ENCODE measurements at regions not wholly inside any gene's neighbourhood (a gene's known extent, or its start where the extent isn't known, plus 50 kb on each side); places are given as distances from the start of the nearest gene placed in this dataset.
A peak's percentile ranks its signal among the peaks of the same experiment; 100 is the strongest.

DNA sequence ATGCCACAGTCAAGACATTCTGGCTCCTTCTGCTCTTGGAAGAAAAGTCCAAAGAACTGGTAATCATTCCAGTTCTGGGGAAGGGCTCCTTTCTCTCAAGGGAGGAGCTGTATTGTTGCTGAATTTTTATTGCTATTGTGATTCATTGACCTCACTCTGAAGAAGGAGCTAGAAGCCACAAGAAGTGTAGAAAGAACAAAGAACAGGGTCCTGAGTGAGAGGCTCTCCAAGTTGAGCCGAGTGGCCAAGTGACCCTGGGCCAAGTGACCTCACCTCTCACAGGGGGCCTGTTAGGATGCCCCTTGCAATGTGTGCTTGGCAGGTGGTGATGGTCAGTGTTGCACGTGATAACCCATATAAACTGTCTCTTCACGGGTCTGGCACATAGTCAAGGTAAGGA is 173.3 kb downstream of the FGF18 start:
- Histone ChIP-seq H2BK5ac (ENCODE audit: low read depth, low read length, poor library complexity, severe bottlenecking) (no peak overlapping the region), H2BK120ac (ENCODE audit: low read depth, low read length) (no peak overlapping the region), H3K4ac (ENCODE audit: low read depth, low read length) (no peak overlapping the region), H2AK5ac (ENCODE audit: low read depth, low read length) (no peak overlapping the region), H3K4me1 (ENCODE audit: control insufficient read depth, insufficient read depth, low read length) (peaks cover 8% of the 10 kb centered on the region), H4K91ac (ENCODE audit: insufficient read depth, low read depth, low read length) (no peak overlapping the region), H3K79me1 (ENCODE audit: low read depth in 1 of 2, low read length in 2 of 2) (no peaks in the 10 kb centered on the region), H2BK20ac (ENCODE audit: low read depth, low read length) (no peak overlapping the region), H3K14ac (replicated peaks; ENCODE audit: low read depth, low read length) (no peak overlapping the region), H4K20me1 (ENCODE audit: insufficient read depth, low read length) (peaks cover 3% of the 10 kb centered on the region; the same call in 1 of the 2 replicates), H2BK15ac (ENCODE audit: low read depth, low read length) (no peak overlapping the region), H3K23ac (ENCODE audit: low read depth, low read length) (no peak overlapping the region), H3K4me3 (ENCODE audit: insufficient read depth, low read depth, low read length) (no peak overlapping the region), H3K18ac (ENCODE audit: low read depth, low read length) (no peak overlapping the region), H4K5ac (ENCODE audit: low read depth, low read length) (no peak overlapping the region), H3K56ac (ENCODE audit: extremely low read depth, insufficient read depth, low read length) (no peak overlapping the region), H4K8ac (ENCODE audit: low read depth in 2 of 2, low read length in 2 of 2) (no peak overlapping the region), H3K9me1 (ENCODE audit: insufficient read depth, low read length) (no peaks in the 10 kb centered on the region; the same call in 1 of the 2 replicates), H3K9ac (ENCODE audit: low read depth, low read length) (no peak overlapping the region), H3K4me2 (ENCODE audit: low read depth, low read length) (no peak overlapping the region), H2AFZ (replicated peaks; ENCODE audit: low read length, poor library complexity) (no peak overlapping the region), H3K27me3 (ENCODE audit: control insufficient read depth, insufficient read depth, low read length) (peaks cover 12% of the 10 kb centered on the region), H2AK9ac (replicated peaks; ENCODE audit: low read depth, low read length, poor library complexity) (peak overlapping the region; percentile 9), H3K9me3 (ENCODE audit: control insufficient read depth, insufficient read depth, low read length) (no peaks in the 10 kb centered on the region), H3K36me3 (ENCODE audit: control insufficient read depth, insufficient read depth, low read length) (no peaks in the 10 kb centered on the region), H3K27ac (ENCODE audit: insufficient read depth, low read length) (no peak overlapping the region)
- ATAC-seq (ENCODE audit: low read depth) (no peak), DNase-seq (no peak)
- in situ Hi-C loops (cut with MboI; ENCODE audit: low sequenced_read_pairs) (no loop called here), intact Hi-C loops (cut with micrococcal nuclease) (loop anchor here (10.0 kb wide), 1 partner anchor 178 kb away; the partner anchor contains the start of gene FGF18), dilution Hi-C loops (cut with HindIII; ENCODE audit: low sequenced_read_pairs, unreplicated experiment) (no loop called here)
- TF ChIP-seq RCOR1 (IDR thresholded peaks at IDR 0.05; ENCODE audit: insufficient replicate concordance, low read length) (no peak), MXI1 (IDR thresholded peaks at IDR 0.05; ENCODE audit: borderline replicate concordance, low read depth, low read length) (no peak), POLR2A (IDR thresholded peaks at IDR 0.05; ENCODE audit: low read depth, low read length) (no peak), MAFK (IDR thresholded peaks at IDR 0.05; ENCODE audit: low read depth, low read length) (no peak), CHD1 (IDR thresholded peaks at IDR 0.05; ENCODE audit: low read depth, low read length) (no peak), RFX5 (IDR thresholded peaks at IDR 0.05; ENCODE audit: low read depth, low read length) (no peak), RAD21 (IDR thresholded peaks at IDR 0.05; ENCODE audit: low read length) (no peak), SMC3 (IDR thresholded peaks at IDR 0.05; ENCODE audit: low read depth, low read length) (no peak), CEBPB (IDR thresholded peaks at IDR 0.05; ENCODE audit: low read depth, low read length) (no peak), MAZ (IDR thresholded peaks at IDR 0.05; ENCODE audit: borderline replicate concordance, low read depth, low read length) (no peak), NFE2L2 (IDR thresholded peaks at IDR 0.05; ENCODE audit: low read depth, low read length) (no peak), CTCF (conservative IDR thresholded peaks at IDR 0.05; ENCODE audit: low read depth, low read length) (no peak), USF2 (IDR thresholded peaks at IDR 0.05; ENCODE audit: low read depth, low read length) (no peak), BHLHE40 (IDR thresholded peaks at IDR 0.05; ENCODE audit: low read depth, low read length) (no peak), FOS (IDR thresholded peaks at IDR 0.05; ENCODE audit: low read depth, low read length) (no peak)
- TF ChIP-seq, protein P1, sequence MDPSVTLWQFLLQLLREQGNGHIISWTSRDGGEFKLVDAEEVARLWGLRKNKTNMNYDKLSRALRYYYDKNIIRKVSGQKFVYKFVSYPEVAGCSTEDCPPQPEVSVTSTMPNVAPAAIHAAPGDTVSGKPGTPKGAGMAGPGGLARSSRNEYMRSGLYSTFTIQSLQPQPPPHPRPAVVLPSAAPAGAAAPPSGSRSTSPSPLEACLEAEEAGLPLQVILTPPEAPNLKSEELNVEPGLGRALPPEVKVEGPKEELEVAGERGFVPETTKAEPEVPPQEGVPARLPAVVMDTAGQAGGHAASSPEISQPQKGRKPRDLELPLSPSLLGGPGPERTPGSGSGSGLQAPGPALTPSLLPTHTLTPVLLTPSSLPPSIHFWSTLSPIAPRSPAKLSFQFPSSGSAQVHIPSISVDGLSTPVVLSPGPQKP (IDR thresholded peaks at IDR 0.05; ENCODE audit: borderline replicate concordance, low read depth, low read length) = no peak
- ChIA-PET CTCF (interaction anchor here (1.1 kb wide), 1 partner anchor 18 kb away, joined by 3 read pairs; no protein-coding TSS in a partner anchor), POLR2A (ENCODE audit: unreplicated experiment) (no interaction called here)
- WGBS, 2 experiments (ENCODE audit: extremely low coverage in 2 of 2, insufficient read length in 1 of 2) = no CpG with 5 or more reads among the region's 3 CpGs
- BruUV-seq (replicated peaks) = no TSS peak
